GM12873 (cell line): ENCODE measurements at regions not wholly inside any gene's neighbourhood (a gene's known extent, or its start where the extent isn't known, plus 50 kb on each side); places are given as distances from the start of the nearest gene placed in this dataset.

Experiments
- TF ChIP-seq, protein P1 (sequence below): IDR thresholded peaks from 2 replicates; pipeline ENCODE4 v1.5.1; 2012; ENCODE audit warnings: low read depth, mild to moderate bottlenecking, moderate library complexity, low read length, control low read depth; ENCODE audit not compliant: insufficient read depth; ENCODE audit errors: missing control alignments

GRCh38 chr1:108050911-108051629 lies 86.1 kb upstream of the VAV3 start:
- TF ChIP-seq, protein P1, sequence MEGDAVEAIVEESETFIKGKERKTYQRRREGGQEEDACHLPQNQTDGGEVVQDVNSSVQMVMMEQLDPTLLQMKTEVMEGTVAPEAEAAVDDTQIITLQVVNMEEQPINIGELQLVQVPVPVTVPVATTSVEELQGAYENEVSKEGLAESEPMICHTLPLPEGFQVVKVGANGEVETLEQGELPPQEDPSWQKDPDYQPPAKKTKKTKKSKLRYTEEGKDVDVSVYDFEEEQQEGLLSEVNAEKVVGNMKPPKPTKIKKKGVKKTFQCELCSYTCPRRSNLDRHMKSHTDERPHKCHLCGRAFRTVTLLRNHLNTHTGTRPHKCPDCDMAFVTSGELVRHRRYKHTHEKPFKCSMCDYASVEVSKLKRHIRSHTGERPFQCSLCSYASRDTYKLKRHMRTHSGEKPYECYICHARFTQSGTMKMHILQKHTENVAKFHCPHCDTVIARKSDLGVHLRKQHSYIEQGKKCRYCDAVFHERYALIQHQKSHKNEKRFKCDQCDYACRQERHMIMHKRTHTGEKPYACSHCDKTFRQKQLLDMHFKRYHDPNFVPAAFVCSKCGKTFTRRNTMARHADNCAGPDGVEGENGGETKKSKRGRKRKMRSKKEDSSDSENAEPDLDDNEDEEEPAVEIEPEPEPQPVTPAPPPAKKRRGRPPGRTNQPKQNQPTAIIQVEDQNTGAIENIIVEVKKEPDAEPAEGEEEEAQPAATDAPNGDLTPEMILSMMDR: no peak

DNA sequence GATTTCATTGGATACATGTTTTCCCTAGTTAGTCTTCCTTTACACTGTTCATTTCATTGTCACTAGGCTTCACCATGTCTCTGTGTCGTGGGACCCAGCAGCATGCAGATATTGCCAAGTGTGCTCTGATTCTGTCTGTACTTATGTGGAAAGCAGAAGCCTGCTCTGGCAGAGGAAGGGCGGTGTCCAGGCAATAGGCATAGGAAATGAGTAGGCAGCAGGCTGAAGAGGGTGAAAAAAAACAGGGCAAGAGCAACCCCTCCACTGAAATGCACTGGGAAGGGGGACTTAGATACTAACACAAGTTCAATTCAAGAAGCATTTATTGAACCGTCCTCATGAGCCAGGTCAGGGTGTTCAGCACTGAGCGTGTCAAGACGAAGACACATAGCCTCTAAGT lies 85.2 kb upstream of the VAV3 start:
- TF ChIP-seq, protein P1: no peak

GRCh38 chr1:108049178-108049819 lies 84.3 kb upstream of the VAV3 start:
- TF ChIP-seq, protein P1: peak; percentile 56

DNA sequence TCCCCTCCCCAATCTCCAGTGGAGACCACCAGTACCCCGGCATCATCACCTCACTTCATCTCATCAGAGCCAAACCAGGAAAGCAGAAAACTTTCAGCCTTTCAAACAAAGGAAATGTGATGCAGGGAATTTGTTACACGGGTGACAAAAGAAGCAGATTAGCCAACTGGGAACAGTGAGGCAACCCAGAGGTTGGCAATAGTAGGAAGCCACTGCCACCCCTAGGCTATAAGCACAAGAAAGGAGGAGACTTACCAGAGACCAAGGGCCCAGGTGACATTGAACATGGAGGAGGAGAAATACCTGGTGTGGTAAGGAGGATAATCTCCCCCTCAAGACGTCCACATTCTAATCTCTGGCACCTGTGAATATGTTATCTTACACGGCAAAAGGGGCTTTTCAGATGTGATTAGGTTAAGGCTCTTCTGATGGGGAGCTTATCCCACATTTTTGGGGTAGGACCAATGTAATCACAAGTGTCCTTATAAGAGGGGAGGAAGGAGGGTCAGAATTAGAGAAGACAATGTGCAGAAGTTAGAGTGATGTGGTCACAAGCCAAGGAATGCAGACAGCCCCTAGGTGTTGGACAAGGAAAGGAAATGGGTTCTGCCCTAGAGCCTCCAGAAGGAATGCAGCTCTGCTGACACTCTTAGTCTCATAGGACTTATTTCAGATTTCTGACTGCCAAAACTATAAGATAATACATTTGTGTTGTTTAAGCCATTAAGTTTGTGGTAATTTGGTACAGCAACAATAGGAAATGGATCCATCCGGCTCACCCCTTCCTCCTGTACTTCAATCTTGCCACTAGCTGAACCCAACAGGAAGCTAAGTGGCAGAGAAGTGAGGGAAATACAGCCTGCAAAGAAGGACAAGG lies 83.6 kb upstream of the VAV3 start:
- TF ChIP-seq, protein P1: no peak

GRCh38 chr1:108047085-108047484 lies 82.1 kb upstream of the VAV3 start:
- TF ChIP-seq, protein P1: no peak

DNA sequence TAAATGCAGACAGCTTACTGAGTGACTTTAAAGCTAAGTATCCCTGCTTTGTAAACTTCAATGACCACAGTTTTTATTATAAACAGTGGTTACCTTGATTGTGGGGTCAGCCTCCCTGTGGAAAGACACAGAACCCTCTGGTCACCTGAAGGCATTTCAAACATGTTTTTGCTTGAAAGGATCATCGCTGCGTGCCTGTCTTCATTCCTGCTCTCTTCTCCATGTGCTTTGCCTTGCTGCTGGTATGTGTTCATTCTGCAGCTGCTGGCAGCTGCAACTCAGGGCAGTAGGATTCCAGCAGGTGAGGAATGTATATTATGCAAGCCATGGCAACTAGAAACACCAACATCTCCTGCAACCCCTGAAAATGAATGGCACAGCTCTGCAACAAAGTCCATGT lies 81.0 kb upstream of the VAV3 start:
- TF ChIP-seq, protein P1: no peak

- TF ChIP-seq, protein P1: no peak
Measured at GRCh38 chr1:108045460-108045859, 80.5 kb upstream of the VAV3 start.
